Umbilical cord (tissue), 1 donor: ENCODE measurements at regions not wholly inside any gene's neighbourhood (a gene's known extent, or its start where the extent isn't known, plus 50 kb on each side); places are given as distances from the start of the nearest gene placed in this dataset.
"Not testable (repeated sequence)": the region's sequence is repeated elsewhere in the genome, so short reads cannot be mapped to it uniquely, and the experiment has no call there.

Experiments
- DNase-seq: peaks from one replicate; pipeline ENCODE4 v3.0.0-alpha.2; 2015; ENCODE audit warnings: low spot score

- DNase-seq = peak; percentile 75
Measured at GRCh38 chr11:122202951-122203456, 87.0 kb upstream of the BLID start.

- no peak for DNase-seq
Measured at GRCh38 chr11:122202161-122202950, 86.3 kb upstream of the BLID start.

DNA sequence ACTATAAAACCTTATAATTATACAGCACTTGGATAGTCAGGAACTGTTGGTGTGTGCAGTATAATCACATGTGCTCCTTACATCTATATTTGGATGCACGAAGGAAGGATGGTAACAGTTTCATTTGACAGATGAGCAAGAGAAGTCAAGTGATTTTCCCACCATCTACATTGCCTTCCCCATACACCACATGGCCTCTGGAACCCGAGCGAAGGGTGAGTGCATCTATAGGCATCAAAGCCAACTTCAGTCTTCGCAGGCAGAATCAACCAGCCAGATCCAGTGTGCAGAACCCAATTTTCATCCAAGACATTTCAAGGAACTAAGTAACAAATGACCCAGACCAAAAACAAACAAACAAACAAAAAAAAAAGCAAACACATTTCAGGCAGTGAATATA lies 85.1 kb upstream of the BLID start:
- DNase-seq = no peak

DNA sequence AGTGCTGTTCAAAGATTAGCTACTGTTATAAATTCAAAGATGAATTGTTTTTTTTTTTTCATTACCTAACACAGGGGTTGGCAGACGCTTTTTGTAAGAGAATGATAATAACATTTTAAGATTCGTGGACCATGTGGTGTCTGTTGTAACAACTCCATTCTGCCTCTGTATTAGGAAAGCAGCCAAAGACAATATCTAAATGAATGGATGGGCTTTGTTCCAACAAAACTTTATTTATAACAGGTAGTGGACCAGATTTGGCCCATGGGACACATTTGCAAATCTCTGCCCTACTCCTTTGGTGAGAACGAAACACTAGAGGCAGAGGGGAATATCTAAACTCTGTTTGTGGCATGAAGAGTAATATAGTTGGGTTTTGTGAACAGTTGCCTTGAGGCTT lies 83.6 kb upstream of the BLID start:
- DNase-seq = no peak

GRCh38 chr11:122198291-122198983 lies 82.4 kb upstream of the BLID start:
- no peak for DNase-seq

GRCh38 chr11:122197066-122197987 lies 81.3 kb upstream of the BLID start:
- DNase-seq = peak; percentile 74

DNA sequence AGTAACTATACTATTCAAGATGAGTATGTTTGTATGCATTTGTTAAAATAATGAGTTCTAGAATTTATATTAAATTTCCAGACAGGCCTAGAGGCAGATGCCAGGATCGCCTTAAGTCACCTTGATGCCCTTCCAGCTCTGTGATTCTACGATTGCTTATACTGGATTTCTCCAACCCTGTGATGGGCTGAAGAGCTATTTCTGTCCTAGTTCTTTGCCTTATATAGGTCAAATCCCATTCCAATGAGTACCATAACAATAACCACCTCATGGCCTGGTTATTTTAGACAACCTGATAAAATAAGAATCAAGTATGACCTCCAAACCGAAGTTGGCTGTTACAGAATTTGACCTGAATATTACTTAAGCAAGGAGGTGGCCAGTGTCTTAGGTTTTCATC lies 79.8 kb upstream of the BLID start:
- no peak for DNase-seq

GRCh38 chr11:122193881-122194480 lies 78.0 kb upstream of the BLID start:
- not testable (repeated sequence) for DNase-seq

- no peak for DNase-seq
Measured at GRCh38 chr11:122193457-122193856, 77.4 kb upstream of the BLID start.

GRCh38 chr11:122192634-122193255 lies 76.7 kb upstream of the BLID start:
- no peak for DNase-seq

- DNase-seq = no peak
Measured at GRCh38 chr11:122190768-122191167, 74.8 kb upstream of the BLID start.

DNA sequence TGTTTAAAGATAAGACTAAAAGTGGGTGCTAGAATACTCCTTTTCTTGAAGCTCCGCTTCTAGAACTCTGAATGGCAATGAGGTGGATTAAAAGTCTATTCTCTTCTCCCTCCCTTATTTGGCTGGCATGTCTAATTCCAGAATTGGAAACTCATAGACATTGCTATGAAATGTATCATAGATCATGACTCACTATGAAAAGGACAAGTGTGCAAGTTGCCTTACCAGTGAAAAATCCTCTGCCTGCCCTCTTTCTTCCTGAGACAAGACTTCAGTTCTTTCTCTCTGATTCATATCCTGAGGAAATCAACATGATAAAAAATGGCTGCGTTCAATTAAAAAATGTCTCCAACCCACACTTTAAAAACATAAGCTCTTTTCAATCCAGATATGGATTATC lies 73.2 kb upstream of the BLID start:
- peak; percentile 66 for DNase-seq

GRCh38 chr11:122187373-122188165 lies 71.6 kb upstream of the BLID start:
- no peak for DNase-seq

DNA sequence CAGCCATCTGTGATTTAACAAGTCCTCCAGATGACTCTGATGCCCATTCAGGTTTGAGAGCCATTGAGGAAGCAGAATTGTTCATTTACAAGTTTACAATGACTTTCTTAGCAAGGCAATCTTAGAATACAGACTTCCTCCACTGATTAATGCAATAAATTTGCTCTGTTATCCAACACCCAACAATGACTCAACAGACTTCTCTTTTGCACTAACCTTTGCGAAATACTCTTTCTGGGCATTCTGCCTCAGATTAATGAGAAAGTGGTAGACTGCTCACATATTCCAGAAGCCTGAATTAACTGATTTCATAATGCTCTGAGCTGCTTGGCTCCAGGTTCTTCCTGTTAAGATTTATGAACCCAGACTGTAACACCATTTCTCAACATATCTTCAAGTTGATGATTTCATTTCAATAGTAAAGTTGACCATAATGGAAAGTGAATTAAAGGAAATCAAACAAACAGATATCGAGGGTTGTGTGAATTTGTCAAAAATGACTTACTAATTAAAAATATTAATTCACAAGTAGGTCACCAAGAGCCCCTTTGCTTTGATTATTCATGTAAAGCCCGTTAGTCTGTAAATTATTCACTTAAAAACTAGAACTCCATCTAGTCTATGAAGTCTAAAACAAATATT lies 70.5 kb upstream of the BLID start:
- peak; percentile 74 for DNase-seq

- DNase-seq = no peak
Measured at GRCh38 chr11:122183933-122184332, 67.9 kb upstream of the BLID start.

DNA sequence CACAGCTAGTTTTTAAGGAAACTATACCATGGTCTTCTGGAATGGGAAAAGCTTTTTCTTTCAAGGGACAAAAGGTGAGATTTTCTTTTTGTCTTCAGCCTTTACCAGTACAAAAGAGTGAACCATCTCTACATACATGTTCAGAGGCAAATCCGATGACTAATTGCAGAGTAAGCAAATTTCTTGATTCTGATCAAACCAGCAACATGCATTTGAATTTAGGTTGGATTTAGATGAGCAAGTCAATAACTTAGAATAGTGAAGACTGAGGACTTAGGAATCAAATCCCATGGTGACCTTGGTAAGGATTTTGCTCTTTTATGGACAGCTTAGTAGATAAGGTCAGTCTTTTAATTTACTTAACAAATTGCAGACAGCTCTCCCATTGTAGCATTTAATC lies 65.9 kb upstream of the BLID start:
- no peak for DNase-seq

DNA sequence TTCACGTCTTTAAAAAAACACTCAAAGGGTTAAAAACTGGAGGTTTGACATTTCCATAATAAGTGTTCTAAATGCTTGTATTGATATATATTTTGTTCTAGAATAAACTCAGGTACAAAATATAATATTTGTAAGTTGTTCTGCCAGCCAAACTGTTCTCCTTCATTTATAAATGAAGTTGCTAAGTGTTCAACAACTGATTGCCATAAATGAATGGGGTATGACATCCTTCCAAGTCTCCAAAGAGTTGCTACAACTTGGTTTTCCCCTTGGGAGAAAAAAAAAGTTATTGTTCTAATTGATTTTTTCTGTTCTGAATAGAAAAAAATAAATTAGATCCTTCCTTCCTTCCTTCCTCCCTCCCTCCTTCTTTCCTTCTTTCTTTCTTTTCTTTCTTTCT lies 65.4 kb upstream of the BLID start:
- no peak for DNase-seq

GRCh38 chr11:122179961-122180834 lies 64.2 kb upstream of the BLID start:
- DNase-seq = peak; percentile 31

- DNase-seq = no peak
Measured at GRCh38 chr11:122178795-122179194, 62.8 kb upstream of the BLID start.
